C4-2B (cell line): ENCODE measurements at regions not wholly inside any gene's neighbourhood (a gene's known extent, or its start where the extent isn't known, plus 50 kb on each side); places are given as distances from the start of the nearest gene placed in this dataset.

Source experiments
- ZFX ChIP-seq: fragments of 450-650 bp; IDR thresholded peaks from 2 replicates; pipeline ENCODE4 v1.6.1; 2017
- TF ChIP-seq, protein P1 (sequence below): fragments of 450-650 bp; conservative IDR thresholded peaks from 2 replicates; pipeline ENCODE4 v1.5.1; 2017; ENCODE audit warnings: mild to moderate bottlenecking

DNA sequence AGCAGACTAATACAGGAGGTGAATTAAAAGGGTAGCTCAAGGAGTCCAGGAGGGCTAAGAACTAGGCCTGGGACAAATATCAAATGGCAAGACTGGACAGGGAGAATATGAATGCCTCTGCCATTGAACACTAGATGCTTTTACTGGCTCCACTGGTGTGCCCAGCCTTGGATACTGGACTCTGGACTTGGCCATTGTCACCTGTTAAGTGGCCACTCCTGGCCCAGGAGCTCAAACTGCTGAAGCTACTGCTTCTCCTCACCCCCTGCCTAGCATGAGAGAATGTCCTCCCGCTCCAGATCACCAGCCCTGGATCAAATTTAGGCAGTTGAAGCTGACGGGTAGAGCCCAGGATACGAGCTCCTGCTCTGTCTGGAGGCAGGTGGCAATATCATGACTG is 170.8 kb downstream of the DDX1 start:
- TF ChIP-seq, protein P1, sequence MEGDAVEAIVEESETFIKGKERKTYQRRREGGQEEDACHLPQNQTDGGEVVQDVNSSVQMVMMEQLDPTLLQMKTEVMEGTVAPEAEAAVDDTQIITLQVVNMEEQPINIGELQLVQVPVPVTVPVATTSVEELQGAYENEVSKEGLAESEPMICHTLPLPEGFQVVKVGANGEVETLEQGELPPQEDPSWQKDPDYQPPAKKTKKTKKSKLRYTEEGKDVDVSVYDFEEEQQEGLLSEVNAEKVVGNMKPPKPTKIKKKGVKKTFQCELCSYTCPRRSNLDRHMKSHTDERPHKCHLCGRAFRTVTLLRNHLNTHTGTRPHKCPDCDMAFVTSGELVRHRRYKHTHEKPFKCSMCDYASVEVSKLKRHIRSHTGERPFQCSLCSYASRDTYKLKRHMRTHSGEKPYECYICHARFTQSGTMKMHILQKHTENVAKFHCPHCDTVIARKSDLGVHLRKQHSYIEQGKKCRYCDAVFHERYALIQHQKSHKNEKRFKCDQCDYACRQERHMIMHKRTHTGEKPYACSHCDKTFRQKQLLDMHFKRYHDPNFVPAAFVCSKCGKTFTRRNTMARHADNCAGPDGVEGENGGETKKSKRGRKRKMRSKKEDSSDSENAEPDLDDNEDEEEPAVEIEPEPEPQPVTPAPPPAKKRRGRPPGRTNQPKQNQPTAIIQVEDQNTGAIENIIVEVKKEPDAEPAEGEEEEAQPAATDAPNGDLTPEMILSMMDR = no peak
- no peak for TF ChIP-seq ZFX
